GM19043 (cell line): ENCODE measurements at regions not wholly inside any gene's neighbourhood (a gene's known extent, or its start where the extent isn't known, plus 50 kb on each side); places are given as distances from the start of the nearest gene placed in this dataset.
"Not testable (repeated sequence)": the region's sequence is repeated elsewhere in the genome, so short reads cannot be mapped to it uniquely, and the experiment has no call there.

Source experiments
- ATAC-seq: cut with Tn5 transposase; IDR thresholded peaks from one replicate; pipeline ENCODE4 v1.9.1; 2021; ENCODE audit warnings: low read depth; ENCODE audit not compliant: unreplicated experiment

- ATAC-seq = no peak
Measured at GRCh38 chr17:14590459-14591250, 289.8 kb downstream of the HS3ST3B1 start.

- no peak for ATAC-seq
Measured at GRCh38 chr17:14585099-14585498, 284.2 kb downstream of the HS3ST3B1 start.

GRCh38 chr17:14582996-14583395, 282.1 kb downstream of the HS3ST3B1 start:
- ATAC-seq = no peak

GRCh38 chr17:14581186-14581830, 280.4 kb downstream of the HS3ST3B1 start:
- no peak for ATAC-seq

- no peak for ATAC-seq
Measured at GRCh38 chr17:14580499-14580898, 279.6 kb downstream of the HS3ST3B1 start.

GRCh38 chr17:14579716-14580115, 278.8 kb downstream of the HS3ST3B1 start:
- no peak for ATAC-seq

GRCh38 chr17:14575471-14575953, 274.6 kb downstream of the HS3ST3B1 start:
- no peak for ATAC-seq

- not testable (repeated sequence) for ATAC-seq
Measured at GRCh38 chr17:14560325-14560724, 259.4 kb downstream of the HS3ST3B1 start.

GRCh38 chr17:14559264-14560119, 258.6 kb downstream of the HS3ST3B1 start:
- ATAC-seq = no peak

GRCh38 chr17:14557480-14557879, 256.6 kb downstream of the HS3ST3B1 start:
- ATAC-seq = no peak

GRCh38 chr17:14553847-14554246, 253.0 kb downstream of the HS3ST3B1 start:
- ATAC-seq = no peak

GRCh38 chr17:14552306-14552705, 251.4 kb downstream of the HS3ST3B1 start:
- ATAC-seq = no peak

- no peak for ATAC-seq
Measured at GRCh38 chr17:14547556-14547955, 246.7 kb downstream of the HS3ST3B1 start.

- no peak for ATAC-seq
Measured at GRCh38 chr17:14547016-14547415, 246.1 kb downstream of the HS3ST3B1 start.

- no peak for ATAC-seq
Measured at GRCh38 chr17:14545156-14545906, 244.4 kb downstream of the HS3ST3B1 start.

- no peak for ATAC-seq
Measured at GRCh38 chr17:14541714-14542113, 240.8 kb downstream of the HS3ST3B1 start.

GRCh38 chr17:14539801-14540200, 238.9 kb downstream of the HS3ST3B1 start:
- ATAC-seq = no peak

- ATAC-seq = not testable (repeated sequence)
Measured at GRCh38 chr17:14532242-14532641, 231.4 kb downstream of the HS3ST3B1 start.

- no peak for ATAC-seq
Measured at GRCh38 chr17:14525551-14526455, 224.9 kb downstream of the HS3ST3B1 start.
